PC-9 (cell line): ENCODE measurements at regions not wholly inside any gene's neighbourhood (a gene's known extent, or its start where the extent isn't known, plus 50 kb on each side); places are given as distances from the start of the nearest gene placed in this dataset.

Experiments
- BruUV-seq: library from RNA; stranded (reverse); fragments of 400-500 nt; replicated peaks from 2 replicates; lab custom pipeline; 2021; lab: Mats Ljungman, UMichigan
- CTCF ChIA-PET: fragments of 300-600 bp; sonication (Branson Sonifier 250); formaldehyde crosslinking; loops from one replicate; lab custom pipeline; 2022; ENCODE audit warnings: antibody characterized with exemption; lab: Charles Lee
- POLR2A ChIA-PET: fragments of 300-600 bp; sonication (Branson Sonifier 250); formaldehyde crosslinking; loops from one replicate; lab custom pipeline; 2022; ENCODE audit warnings: antibody characterized with exemption; ENCODE audit not compliant: unreplicated experiment; lab: Charles Lee
- DNase-seq, 2 experiments: peaks; one replicate each; pipeline versions ENCODE4 v3.0.0 to v3.0.0-alpha.2; 2015 to 2022; ENCODE audit warnings: mixed read lengths in 1 of 2
- H2AFZ ChIP-seq: fragments of 200-600 bp; sonication (generic); 2 replicates; pipeline ENCODE4 v1.8.1; 2017; ENCODE audit warnings: antibody characterized with exemption
- H3F3A ChIP-seq: fragments of 200-600 bp; sonication (generic); 2 replicates; pipeline ENCODE4 v1.8.1; 2017; ENCODE audit warnings: antibody characterized with exemption, mild to moderate bottlenecking, low read depth; ENCODE audit not compliant: insufficient read depth
- H3K27ac ChIP-seq: fragments of 200-600 bp; sonication (generic); 2 replicates; pipeline ENCODE4 v1.6.1; 2016; ENCODE audit warnings: mixed run types
- H3K27me3 ChIP-seq: fragments of 200-600 bp; sonication (generic); 2 replicates; pipeline ENCODE4 v1.6.1; 2016; ENCODE audit warnings: low read depth, mixed run types; ENCODE audit not compliant: insufficient read depth
- H3K36me3 ChIP-seq: fragments of 200-600 bp; sonication (generic); 2 replicates; pipeline ENCODE4 v1.6.1; 2016; ENCODE audit warnings: low read depth, mixed run types
- H3K4me1 ChIP-seq: fragments of 200-600 bp; sonication (generic); replicated peaks from 2 replicates; pipeline ENCODE4 v1.6.1; 2016; ENCODE audit warnings: mixed run types; ENCODE audit not compliant: insufficient read depth
- H3K4me2 ChIP-seq: fragments of 200-600 bp; sonication (generic); 2 replicates; pipeline ENCODE4 v1.6.1; 2017; ENCODE audit warnings: mixed run types
- H3K4me3 ChIP-seq: fragments of 200-600 bp; sonication (generic); 2 replicates; pipeline ENCODE4 v1.6.1; 2016; ENCODE audit warnings: mixed run types
- H3K79me2 ChIP-seq: fragments of 200-600 bp; sonication (generic); 2 replicates; pipeline ENCODE4 v1.6.1; 2017; ENCODE audit warnings: low read depth, mixed run types
- H3K9me2 ChIP-seq: fragments of 200-600 bp; sonication (generic); 2 replicates; pipeline ENCODE4 v1.8.1; 2017; ENCODE audit warnings: mild to moderate bottlenecking; ENCODE audit not compliant: insufficient read depth
- H3K9me3 ChIP-seq: fragments of 200-600 bp; sonication (generic); 2 replicates; pipeline ENCODE4 v1.8.1; 2016; ENCODE audit warnings: low read depth; ENCODE audit not compliant: insufficient read depth
- H4K20me1 ChIP-seq: fragments of 200-600 bp; sonication (generic); 2 replicates; pipeline ENCODE4 v1.8.1; 2017; ENCODE audit not compliant: insufficient read depth
- EZH2 ChIP-seq: fragments of 200-600 bp; sonication (generic); IDR thresholded peaks from 2 replicates; pipeline ENCODE4 v1.8.0; 2017; ENCODE audit warnings: antibody characterized with exemption, low read depth
- intact Hi-C: fragments of 100-400 bp; cut with micrococcal nuclease; formaldehyde crosslinking; loops from one replicate; pipeline ENCODE4 v1.10.0; 2022; ENCODE audit not compliant: unreplicated experiment
- TF ChIP-seq, protein P1 (sequence below): fragments of 200-600 bp; sonication (generic); conservative IDR thresholded peaks from 2 replicates; pipeline ENCODE4 v1.6.1; 2017; ENCODE audit warnings: mixed run types, antibody characterized with exemption, mild to moderate bottlenecking, moderate library complexity

GRCh38 chr2:175627405-175627804 is 374.7 kb downstream of the LNPK start:
- CTCF ChIA-PET, result interaction anchor here (0.6 kb wide), 1 partner anchor 503 kb away, joined by 3 read pairs; no protein-coding TSS in a partner anchor
- Histone ChIP-seq H3K79me2 (no peaks in the 10 kb centered on the region), H3K9me3 (no peaks in the 10 kb centered on the region), H3K4me2 (no peak overlapping the region), H3K27me3 (peaks cover 31% of the 10 kb centered on the region), H3F3A (no peaks in the 10 kb centered on the region), H3K27ac (no peak overlapping the region), H3K4me1 (no peaks in the 10 kb centered on the region), H4K20me1 (no peaks in the 10 kb centered on the region), H3K4me3 (no peak overlapping the region), H2AFZ (no peak overlapping the region), H3K9me2 (no peaks in the 10 kb centered on the region), H3K36me3 (no peaks in the 10 kb centered on the region)
- POLR2A ChIA-PET, result no interaction called here
- intact Hi-C loops, result no loop called here
- TF ChIP-seq, protein P1, sequence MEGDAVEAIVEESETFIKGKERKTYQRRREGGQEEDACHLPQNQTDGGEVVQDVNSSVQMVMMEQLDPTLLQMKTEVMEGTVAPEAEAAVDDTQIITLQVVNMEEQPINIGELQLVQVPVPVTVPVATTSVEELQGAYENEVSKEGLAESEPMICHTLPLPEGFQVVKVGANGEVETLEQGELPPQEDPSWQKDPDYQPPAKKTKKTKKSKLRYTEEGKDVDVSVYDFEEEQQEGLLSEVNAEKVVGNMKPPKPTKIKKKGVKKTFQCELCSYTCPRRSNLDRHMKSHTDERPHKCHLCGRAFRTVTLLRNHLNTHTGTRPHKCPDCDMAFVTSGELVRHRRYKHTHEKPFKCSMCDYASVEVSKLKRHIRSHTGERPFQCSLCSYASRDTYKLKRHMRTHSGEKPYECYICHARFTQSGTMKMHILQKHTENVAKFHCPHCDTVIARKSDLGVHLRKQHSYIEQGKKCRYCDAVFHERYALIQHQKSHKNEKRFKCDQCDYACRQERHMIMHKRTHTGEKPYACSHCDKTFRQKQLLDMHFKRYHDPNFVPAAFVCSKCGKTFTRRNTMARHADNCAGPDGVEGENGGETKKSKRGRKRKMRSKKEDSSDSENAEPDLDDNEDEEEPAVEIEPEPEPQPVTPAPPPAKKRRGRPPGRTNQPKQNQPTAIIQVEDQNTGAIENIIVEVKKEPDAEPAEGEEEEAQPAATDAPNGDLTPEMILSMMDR, result no peak
- TF ChIP-seq EZH2, result no peak
- no TSS peak for BruUV-seq
- no peak for DNase-seq

DNA sequence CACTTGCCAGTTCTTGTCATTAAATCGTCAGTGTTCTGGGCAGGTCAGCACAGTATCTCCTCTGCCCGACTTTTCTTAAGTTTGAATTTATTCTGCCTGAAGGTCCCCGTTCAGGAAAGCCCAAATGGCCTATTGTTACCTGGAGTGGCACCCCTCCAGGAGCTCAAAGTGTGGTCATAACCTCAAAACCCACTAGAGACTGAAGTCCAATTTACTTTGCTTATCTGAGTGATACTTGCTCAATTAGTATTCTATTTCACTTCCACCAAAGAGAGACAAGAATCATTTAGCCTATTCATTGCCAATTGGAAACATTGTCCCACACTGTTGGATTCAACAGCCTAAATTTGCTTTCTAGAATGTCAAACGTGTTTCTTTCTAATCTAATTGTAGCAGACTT is 375.3 kb downstream of the LNPK start:
- TF ChIP-seq EZH2, result no peak
- TF ChIP-seq, protein P1, result no peak
- Histone ChIP-seq H3K36me3 (no peaks in the 10 kb centered on the region), H3K9me3 (no peaks in the 10 kb centered on the region), H4K20me1 (no peaks in the 10 kb centered on the region), H3K4me3 (no peak overlapping the region), H3K27me3 (peaks cover 31% of the 10 kb centered on the region), H2AFZ (no peak overlapping the region), H3K9me2 (no peaks in the 10 kb centered on the region), H3K79me2 (no peaks in the 10 kb centered on the region), H3K4me1 (no peaks in the 10 kb centered on the region), H3K4me2 (no peak overlapping the region), H3F3A (no peaks in the 10 kb centered on the region), H3K27ac (no peak overlapping the region)
- ChIA-PET CTCF (interaction anchor here (0.6 kb wide), 1 partner anchor 504 kb away, joined by 3 read pairs; no protein-coding TSS in a partner anchor), POLR2A (no interaction called here)
- BruUV-seq, result no TSS peak
- no peak for DNase-seq
- intact Hi-C loops, result no loop called here

DNA sequence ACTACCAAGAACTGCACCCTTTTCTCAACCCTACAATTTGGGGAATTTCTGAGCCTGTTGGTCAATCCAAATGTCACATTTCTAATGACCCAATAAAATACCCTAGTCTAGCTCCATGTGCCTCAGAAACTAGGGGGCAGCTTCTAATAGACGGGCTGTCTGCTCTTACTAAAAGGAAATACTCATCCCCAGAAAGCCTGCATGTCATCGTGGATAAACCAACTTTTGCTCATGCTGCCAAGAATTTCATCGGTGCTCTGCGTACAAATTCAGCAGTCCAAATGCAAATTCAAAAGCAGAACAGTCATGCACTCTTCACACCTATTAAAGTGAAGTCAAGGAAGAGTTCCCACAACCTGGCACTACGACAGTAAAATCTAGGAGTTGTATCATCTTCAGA is 377.3 kb downstream of the LNPK start:
- CTCF ChIA-PET, result no interaction called here

More for the DNA sequence above, 377.3 kb downstream of the LNPK start:
- Histone ChIP-seq H3K36me3 (no peaks in the 10 kb centered on the region), H3K4me1 (no peaks in the 10 kb centered on the region), H3K27me3 (peaks cover 31% of the 10 kb centered on the region), H2AFZ (no peak overlapping the region), H3F3A (no peaks in the 10 kb centered on the region), H3K4me2 (no peak overlapping the region), H3K9me2 (no peaks in the 10 kb centered on the region), H4K20me1 (no peaks in the 10 kb centered on the region), H3K4me3 (no peak overlapping the region), H3K27ac (no peak overlapping the region), H3K9me3 (no peaks in the 10 kb centered on the region), H3K79me2 (no peaks in the 10 kb centered on the region)
- intact Hi-C loops, result no loop called here
- no TSS peak for BruUV-seq
- no peak for TF ChIP-seq EZH2
- TF ChIP-seq, protein P1, result no peak
- POLR2A ChIA-PET, result no interaction called here
- DNase-seq, result no peak
